GM20000 (cell line): ENCODE measurements at regions not wholly inside any gene's neighbourhood (a gene's known extent, or its start where the extent isn't known, plus 50 kb on each side); places are given as distances from the start of the nearest gene placed in this dataset.
A peak's percentile ranks its signal among the peaks of the same experiment; 100 is the strongest.

Source experiments
- DNase-seq: peaks from one replicate; pipeline ENCODE4 v3.0.0; 2012; ENCODE audit warnings: low spot score
- CTCF ChIP-seq: IDR thresholded peaks from 2 replicates; pipeline ENCODE4 v1.5.1; 2012; ENCODE audit warnings: mild to moderate bottlenecking, control low read depth; ENCODE audit errors: extremely low read depth, missing control alignments

DNA sequence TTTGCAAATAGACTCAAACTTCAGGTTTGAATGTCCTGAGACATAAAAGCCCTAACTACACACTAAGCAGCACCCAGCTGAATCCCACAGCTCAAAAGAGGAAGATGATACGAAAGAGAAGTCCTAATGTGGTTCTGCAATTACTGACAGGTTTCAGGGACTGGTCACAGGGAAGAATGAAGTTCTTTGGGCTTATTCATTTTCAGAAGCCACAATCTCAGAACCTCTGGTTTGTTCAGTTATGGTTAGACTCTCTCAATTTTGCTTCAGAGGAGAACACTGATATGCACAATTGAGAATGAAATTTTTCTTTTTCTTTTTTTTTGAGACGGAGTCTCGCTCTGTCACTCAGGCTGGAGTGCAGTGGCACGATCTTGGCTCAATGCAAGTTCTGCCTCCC lies 94.6 kb upstream of the FAM180A start:
- peak; percentile 39 for DNase-seq
- TF ChIP-seq CTCF: no peak

GRCh38 chr7:135842446-135843179 lies 94.0 kb upstream of the FAM180A start:
- TF ChIP-seq CTCF: no peak
- no peak for DNase-seq

GRCh38 chr7:135840591-135840990 lies 92.0 kb upstream of the FAM180A start:
- TF ChIP-seq CTCF: no peak
- DNase-seq: no peak

DNA sequence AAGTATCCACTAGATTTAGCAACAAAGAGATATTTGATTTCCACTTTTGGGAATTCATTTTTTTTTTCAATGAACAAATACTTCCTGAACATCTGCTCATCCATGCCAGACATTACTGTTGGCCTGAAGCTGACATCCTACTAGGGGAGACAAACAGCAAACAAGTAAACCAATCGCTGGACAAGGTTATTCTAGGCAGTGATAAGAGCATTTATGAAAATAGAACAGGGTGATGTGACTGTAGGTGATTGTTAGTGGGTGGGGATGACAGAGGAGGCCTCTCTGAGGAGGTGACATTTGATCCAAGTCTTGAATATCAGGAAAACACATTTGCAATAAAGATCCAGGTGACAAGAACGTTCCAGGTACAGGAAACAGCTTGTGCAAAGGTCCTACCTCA lies 89.1 kb upstream of the FAM180A start:
- DNase-seq: no peak
- no peak for TF ChIP-seq CTCF

DNA sequence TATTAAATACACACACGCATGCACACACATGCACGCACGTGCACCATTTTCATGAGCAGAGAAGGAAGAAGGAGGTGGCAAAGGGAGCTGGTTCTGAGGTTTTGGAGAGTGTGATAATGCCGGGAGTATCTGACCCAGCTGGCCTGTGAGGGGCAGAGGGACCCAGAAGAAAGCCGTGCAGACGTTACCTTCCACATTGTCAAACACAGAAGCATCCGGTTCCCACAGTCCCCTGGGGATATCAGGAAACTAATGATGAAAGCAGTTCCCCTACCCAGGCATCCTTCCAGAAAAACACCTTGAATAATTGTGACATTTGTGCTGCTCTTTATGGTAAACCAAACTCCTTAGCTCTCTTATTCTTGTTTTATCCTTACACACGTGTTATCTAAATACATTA lies 85.7 kb upstream of the FAM180A start:
- no peak for TF ChIP-seq CTCF
- DNase-seq: no peak

DNA sequence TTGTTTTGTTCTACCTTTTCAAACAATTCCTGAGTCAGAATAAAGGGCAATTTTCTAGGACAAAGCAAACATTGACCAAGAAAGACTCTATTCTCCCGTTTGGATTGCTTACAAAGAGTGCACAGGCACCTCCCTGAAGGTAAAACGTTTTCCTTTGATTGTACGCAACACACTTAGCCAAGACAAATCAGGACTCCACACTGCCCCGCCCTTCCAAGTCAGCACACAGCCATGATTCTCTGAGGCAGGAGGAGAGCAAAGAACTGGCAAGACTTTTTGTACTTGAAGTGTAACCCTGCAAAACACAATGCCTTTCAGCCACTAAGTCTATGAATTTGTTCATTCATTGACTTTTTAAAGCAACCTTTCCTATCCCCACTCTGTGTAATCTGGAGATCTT lies 85.0 kb upstream of the FAM180A start:
- TF ChIP-seq CTCF: no peak
- DNase-seq: no peak

DNA sequence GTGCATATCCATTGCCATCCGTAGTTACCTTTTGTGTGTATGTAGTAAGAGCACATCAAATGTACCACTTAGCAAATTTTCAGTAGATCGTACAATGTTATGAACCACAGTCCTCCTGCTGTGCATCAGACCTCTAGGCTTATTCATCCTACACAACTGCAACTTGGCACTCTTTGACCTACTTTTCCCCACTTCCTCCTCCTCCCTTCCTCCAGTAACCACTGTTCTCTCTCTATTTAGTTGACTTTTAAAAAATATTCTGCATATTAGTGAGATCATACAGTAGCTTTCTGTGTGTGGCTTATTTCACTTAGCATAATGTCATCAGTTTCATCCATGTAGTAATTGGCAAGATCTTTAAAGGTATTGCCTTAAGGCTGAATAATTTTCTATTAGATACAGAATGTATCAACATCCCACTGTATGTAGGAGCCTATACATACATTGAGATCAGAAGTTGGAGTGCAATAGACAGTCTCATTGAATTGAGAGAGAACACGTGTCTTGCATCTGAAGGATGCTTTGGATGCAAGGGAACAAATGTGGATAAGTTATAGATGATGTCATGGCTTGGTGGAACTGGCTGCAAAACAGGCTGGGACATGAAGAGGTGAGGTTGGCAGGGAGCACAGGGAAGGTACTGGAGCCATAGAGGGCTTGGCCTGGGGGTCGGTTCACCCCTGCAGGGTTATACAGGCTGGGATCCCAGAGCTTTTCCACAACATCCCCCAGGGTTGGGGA lies 83.0 kb upstream of the FAM180A start:
- DNase-seq: no peak
- TF ChIP-seq CTCF: no peak
